Sciatic nerve (tissue), 2 donors: ENCODE measurements at regions not wholly inside any gene's neighbourhood (a gene's known extent, or its start where the extent isn't known, plus 50 kb on each side); places are given as distances from the start of the nearest gene placed in this dataset.
"Not testable (repeated sequence)": the region's sequence is repeated elsewhere in the genome, so short reads cannot be mapped to it uniquely, and the experiment has no call there.

Experiments
- ATAC-seq: fragments of 200-7000 bp; cut with Tn5 transposase; one replicate; pipeline ENCODE4 v1.9.1; 2020; ENCODE audit warnings: mild to moderate bottlenecking, moderate library complexity
- DNase-seq: peaks from one replicate; pipeline ENCODE4 v3.0.0-alpha.2; 2020; ENCODE audit warnings: low spot score
- intact Hi-C: fragments of 100-400 bp; cut with DNase I; formaldehyde crosslinking; loops from one replicate; pipeline ENCODE4 v1.14.2; 2022
- donor health status: DM: no; HTN: no; CAD: no.
- donor health status: DM: no; HTN: no; CAD: no.

- no peak for DNase-seq
- ATAC-seq = no peak
- intact Hi-C loops = no loop called here
Measured at GRCh38 chr1:73033640-73034039, 751.3 kb upstream of the NEGR1 start.

- intact Hi-C loops = no loop called here
- DNase-seq (no peak), ATAC-seq (no peak)
Measured at GRCh38 chr1:73029571-73029970, 747.2 kb upstream of the NEGR1 start.

GRCh38 chr1:73026114-73026513, 743.8 kb upstream of the NEGR1 start:
- intact Hi-C loops = no loop called here
- no peak for DNase-seq
- ATAC-seq = no peak

GRCh38 chr1:73009938-73010337, 727.6 kb upstream of the NEGR1 start:
- DNase-seq (no peak), ATAC-seq (no peak)
- intact Hi-C loops = no loop called here

- DNase-seq (no peak), ATAC-seq (no peak)
- intact Hi-C loops = no loop called here
Measured at GRCh38 chr1:73009311-73009710, 727.0 kb upstream of the NEGR1 start.

- no peak for ATAC-seq
- intact Hi-C loops = no loop called here
- DNase-seq = no peak
Measured at GRCh38 chr1:72997624-72998023, 715.3 kb upstream of the NEGR1 start.

- DNase-seq (no peak), ATAC-seq (no peak)
- intact Hi-C loops = no loop called here
Measured at GRCh38 chr1:72997041-72997440, 714.7 kb upstream of the NEGR1 start.

- ATAC-seq, intact Hi-C loops, DNase-seq: not testable (repeated sequence)
Measured at GRCh38 chr1:72987871-72988270, 705.5 kb upstream of the NEGR1 start.

GRCh38 chr1:72986591-72987290, 704.4 kb upstream of the NEGR1 start:
- intact Hi-C loops = no loop called here
- DNase-seq = no peak
- ATAC-seq = no peak

- intact Hi-C loops, DNase-seq, ATAC-seq: not testable (repeated sequence)
Measured at GRCh38 chr1:72985024-72985423, 702.7 kb upstream of the NEGR1 start.

GRCh38 chr1:72983011-72983410, 700.7 kb upstream of the NEGR1 start:
- DNase-seq, intact Hi-C loops, ATAC-seq: not testable (repeated sequence)

GRCh38 chr1:72969461-72969860, 687.1 kb upstream of the NEGR1 start:
- intact Hi-C loops = no loop called here
- no peak for DNase-seq
- no peak for ATAC-seq

GRCh38 chr1:72954943-72955342, 672.6 kb upstream of the NEGR1 start:
- no peak for DNase-seq
- no peak for ATAC-seq
- intact Hi-C loops = no loop called here

- intact Hi-C loops, DNase-seq, ATAC-seq: not testable (repeated sequence)
Measured at GRCh38 chr1:72950900-72951299, 668.6 kb upstream of the NEGR1 start.

- no peak for ATAC-seq
- intact Hi-C loops = no loop called here
Measured at GRCh38 chr1:72946903-72947499, 664.7 kb upstream of the NEGR1 start.

GRCh38 chr1:72942008-72942407, 659.7 kb upstream of the NEGR1 start:
- DNase-seq (no peak), ATAC-seq (no peak)
- intact Hi-C loops = no loop called here

More at GRCh38 chr1:72946903-72947499, 664.7 kb upstream of the NEGR1 start:
- DNase-seq = no peak

- ATAC-seq (no peak), DNase-seq (no peak)
- intact Hi-C loops = no loop called here
Measured at GRCh38 chr1:72938408-72938807, 656.1 kb upstream of the NEGR1 start.

- DNase-seq = no peak
- no peak for ATAC-seq
- intact Hi-C loops = no loop called here
Measured at GRCh38 chr1:72937905-72938304, 655.6 kb upstream of the NEGR1 start.

- DNase-seq (no peak), ATAC-seq (no peak)
- intact Hi-C loops = no loop called here
Measured at GRCh38 chr1:72936942-72937341, 654.6 kb upstream of the NEGR1 start.

- DNase-seq (no peak), ATAC-seq (no peak)
- intact Hi-C loops = no loop called here
Measured at GRCh38 chr1:72936151-72936740, 653.9 kb upstream of the NEGR1 start.
